ENCODE measurements at regions not wholly inside any gene's neighbourhood (a gene's known extent, or its start where the extent isn't known, plus 50 kb on each side); places are given as distances from the start of the nearest gene placed in this dataset.

DNA sequence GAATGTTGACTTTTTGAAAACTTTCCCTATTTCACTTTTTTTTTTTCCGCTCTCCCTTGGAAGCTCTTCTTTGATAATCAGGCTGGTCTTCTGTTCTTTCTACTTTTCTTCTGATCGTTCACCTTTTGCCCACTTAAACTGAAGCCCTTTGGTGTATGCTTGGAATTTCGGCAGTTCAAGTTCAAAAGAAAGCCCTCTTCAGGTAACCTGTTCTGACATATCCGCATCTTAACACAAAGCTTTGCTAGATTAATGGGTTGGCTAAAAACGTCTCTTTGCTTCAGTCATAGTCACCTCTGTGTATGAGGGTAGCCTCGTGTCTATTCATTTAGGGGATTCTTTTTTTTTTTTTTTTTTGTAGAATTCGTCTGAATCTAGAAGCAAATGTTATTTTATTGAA lies 1115.8 kb upstream of the RBFOX1 start:
- no peak overlapping the region for H3K27ac ChIP-seq (ENCODE audit: low read depth, low read length)
- no peaks in the 10 kb centered on the region for H3K9me2 ChIP-seq (replicated peaks; ENCODE audit: insufficient read depth, low read length)
- TF ChIP-seq EZH2phosphoT487 (conservative IDR thresholded peaks at IDR 0.05; ENCODE audit: low read length), result no peak
- TF ChIP-seq, protein P1, sequence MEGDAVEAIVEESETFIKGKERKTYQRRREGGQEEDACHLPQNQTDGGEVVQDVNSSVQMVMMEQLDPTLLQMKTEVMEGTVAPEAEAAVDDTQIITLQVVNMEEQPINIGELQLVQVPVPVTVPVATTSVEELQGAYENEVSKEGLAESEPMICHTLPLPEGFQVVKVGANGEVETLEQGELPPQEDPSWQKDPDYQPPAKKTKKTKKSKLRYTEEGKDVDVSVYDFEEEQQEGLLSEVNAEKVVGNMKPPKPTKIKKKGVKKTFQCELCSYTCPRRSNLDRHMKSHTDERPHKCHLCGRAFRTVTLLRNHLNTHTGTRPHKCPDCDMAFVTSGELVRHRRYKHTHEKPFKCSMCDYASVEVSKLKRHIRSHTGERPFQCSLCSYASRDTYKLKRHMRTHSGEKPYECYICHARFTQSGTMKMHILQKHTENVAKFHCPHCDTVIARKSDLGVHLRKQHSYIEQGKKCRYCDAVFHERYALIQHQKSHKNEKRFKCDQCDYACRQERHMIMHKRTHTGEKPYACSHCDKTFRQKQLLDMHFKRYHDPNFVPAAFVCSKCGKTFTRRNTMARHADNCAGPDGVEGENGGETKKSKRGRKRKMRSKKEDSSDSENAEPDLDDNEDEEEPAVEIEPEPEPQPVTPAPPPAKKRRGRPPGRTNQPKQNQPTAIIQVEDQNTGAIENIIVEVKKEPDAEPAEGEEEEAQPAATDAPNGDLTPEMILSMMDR (IDR thresholded peaks at IDR 0.05; ENCODE audit: insufficient read depth, low read length, poor library complexity, severe bottlenecking), result no peak
- H3K27me3 ChIP-seq (ENCODE audit: low read length), result no peaks in the 10 kb centered on the region
- H3K9ac ChIP-seq (ENCODE audit: low read length), result no peak overlapping the region
- H3K79me2 ChIP-seq (ENCODE audit: insufficient read depth, low read length), result no peaks in the 10 kb centered on the region
- no peak overlapping the region for H2AFZ ChIP-seq (ENCODE audit: low read depth, low read length, severe bottlenecking)
- H4K20me1 ChIP-seq (ENCODE audit: low read depth, low read length), result no peaks in the 10 kb centered on the region
- H3K9me3 ChIP-seq (ENCODE audit: insufficient read depth, low read length), result no peaks in the 10 kb centered on the region
- H3F3A ChIP-seq (ENCODE audit: insufficient read depth), result no peaks in the 10 kb centered on the region
- no peaks in the 10 kb centered on the region for H3K36me3 ChIP-seq (ENCODE audit: low read length)
- no peak overlapping the region for H3K4me3 ChIP-seq (ENCODE audit: insufficient read depth, low read length, poor library complexity, severe bottlenecking)
- no peak overlapping the region for H3K4me2 ChIP-seq (ENCODE audit: low read depth, low read length, poor library complexity, severe bottlenecking)

DNA sequence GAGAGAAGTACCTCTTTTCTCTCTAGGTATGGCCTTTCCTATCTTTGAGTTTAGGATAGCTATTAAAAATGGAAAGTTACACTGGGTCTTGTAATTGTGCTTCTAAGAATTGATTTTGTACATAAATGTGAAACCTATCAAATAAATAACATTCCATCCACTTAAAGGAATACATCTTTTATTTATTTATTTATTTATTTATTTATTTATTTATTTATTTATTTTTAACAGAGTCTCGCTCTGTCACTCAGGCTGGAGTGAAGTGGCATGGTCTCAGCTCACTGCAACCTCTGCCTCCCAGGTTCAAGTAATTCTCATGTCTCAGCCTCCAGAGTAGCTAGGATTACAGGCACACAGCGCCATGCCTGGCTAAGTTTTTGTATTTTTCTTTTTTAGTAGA lies 1114.0 kb upstream of the EEF2KMT start:
- Histone ChIP-seq H3F3A (ENCODE audit: insufficient read depth) (no peaks in the 10 kb centered on the region), H3K4me2 (ENCODE audit: low read depth, low read length, poor library complexity, severe bottlenecking) (no peak overlapping the region), H2AFZ (ENCODE audit: low read depth, low read length, severe bottlenecking) (no peak overlapping the region), H3K79me2 (ENCODE audit: insufficient read depth, low read length) (no peaks in the 10 kb centered on the region), H3K9ac (ENCODE audit: low read length) (no peak overlapping the region), H3K27ac (ENCODE audit: low read depth, low read length) (no peak overlapping the region), H3K9me2 (replicated peaks; ENCODE audit: insufficient read depth, low read length) (no peaks in the 10 kb centered on the region), H3K27me3 (ENCODE audit: low read length) (no peaks in the 10 kb centered on the region), H3K36me3 (ENCODE audit: low read length) (no peaks in the 10 kb centered on the region), H3K9me3 (ENCODE audit: insufficient read depth, low read length) (no peaks in the 10 kb centered on the region), H4K20me1 (ENCODE audit: low read depth, low read length) (no peaks in the 10 kb centered on the region), H3K4me3 (ENCODE audit: insufficient read depth, low read length, poor library complexity, severe bottlenecking) (no peak overlapping the region)
- TF ChIP-seq, protein P1 (IDR thresholded peaks at IDR 0.05; ENCODE audit: insufficient read depth, low read length, poor library complexity, severe bottlenecking), result no peak
- no peak for TF ChIP-seq EZH2phosphoT487 (conservative IDR thresholded peaks at IDR 0.05; ENCODE audit: low read length)

DNA sequence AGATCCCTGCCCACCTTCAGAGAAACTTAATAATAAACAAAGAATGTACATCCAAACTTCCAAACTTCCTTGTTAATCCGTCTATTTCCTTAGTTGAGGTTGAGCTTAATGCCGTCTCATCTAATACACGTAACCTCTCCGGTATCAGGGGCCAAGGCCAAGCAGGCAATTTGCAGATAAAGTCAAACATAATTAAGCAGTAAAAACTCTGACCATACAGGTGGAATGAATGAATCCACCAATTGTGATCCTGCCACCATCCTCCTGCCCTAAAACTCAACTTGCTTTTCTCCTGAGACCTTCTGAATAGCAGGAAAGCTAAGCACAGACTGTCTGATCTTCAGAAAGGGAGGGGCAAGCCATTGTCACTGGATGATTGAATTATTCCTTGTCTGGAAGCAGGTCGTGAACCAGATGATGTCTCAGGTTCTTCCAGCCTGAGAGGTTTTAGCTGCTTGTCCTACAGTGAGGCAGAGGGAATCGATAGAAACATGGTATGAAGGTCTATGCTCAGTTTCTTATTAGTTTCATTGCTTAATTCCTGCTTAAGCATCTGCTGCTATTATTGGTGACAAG lies 1111.8 kb upstream of the EEF2KMT start:
- Histone ChIP-seq H3K9me3 (ENCODE audit: insufficient read depth, low read length) (no peaks in the 10 kb centered on the region), H3K27me3 (ENCODE audit: low read length) (no peaks in the 10 kb centered on the region), H3K4me3 (ENCODE audit: insufficient read depth, low read length, poor library complexity, severe bottlenecking) (no peak overlapping the region), H3K9me2 (replicated peaks; ENCODE audit: insufficient read depth, low read length) (no peaks in the 10 kb centered on the region), H3K9ac (ENCODE audit: low read length) (no peak overlapping the region), H3F3A (ENCODE audit: insufficient read depth) (no peaks in the 10 kb centered on the region), H4K20me1 (ENCODE audit: low read depth, low read length) (no peaks in the 10 kb centered on the region), H3K79me2 (ENCODE audit: insufficient read depth, low read length) (no peaks in the 10 kb centered on the region), H2AFZ (ENCODE audit: low read depth, low read length, severe bottlenecking) (no peak overlapping the region), H3K27ac (ENCODE audit: low read depth, low read length) (no peak overlapping the region), H3K4me2 (ENCODE audit: low read depth, low read length, poor library complexity, severe bottlenecking) (no peak overlapping the region), H3K36me3 (ENCODE audit: low read length) (no peaks in the 10 kb centered on the region)
- TF ChIP-seq, protein P1 (IDR thresholded peaks at IDR 0.05; ENCODE audit: insufficient read depth, low read length, poor library complexity, severe bottlenecking), result no peak
- no peak for TF ChIP-seq EZH2phosphoT487 (conservative IDR thresholded peaks at IDR 0.05; ENCODE audit: low read length)

Measured in SU-DHL-6 (cell line).